Thyroid gland (tissue), 4 donors: ENCODE measurements at regions not wholly inside any gene's neighbourhood (a gene's known extent, or its start where the extent isn't known, plus 50 kb on each side); places are given as distances from the start of the nearest gene placed in this dataset.

Experiments
- POLR2A ChIP-seq, 2 donors: fragments of 450-650 bp; IDR thresholded peaks; one replicate each; pipeline ENCODE4 v1.6.1; 2017; ENCODE audit warnings: antibody characterized with exemption in 2 of 2, mild to moderate bottlenecking in 2 of 2, moderate library complexity in 1 of 2
- TF ChIP-seq, protein P1 (sequence below), 6 experiments: fragments of 200-600 bp in 3 of 6; fragments of 450-650 bp in 3 of 6; sonication (generic) in 3 of 6; IDR thresholded peaks; one replicate each; pipeline ENCODE4 v1.5.1; 2016 to 2019; ENCODE audit warnings: antibody characterized with exemption in 6 of 6, mild to moderate bottlenecking in 2 of 6, inconsistent platforms in 1 of 6, moderate library complexity in 1 of 6

GRCh38 chr6:1499777-1500176 is 109.9 kb upstream of the FOXC1 start:
- TF ChIP-seq, protein P1, sequence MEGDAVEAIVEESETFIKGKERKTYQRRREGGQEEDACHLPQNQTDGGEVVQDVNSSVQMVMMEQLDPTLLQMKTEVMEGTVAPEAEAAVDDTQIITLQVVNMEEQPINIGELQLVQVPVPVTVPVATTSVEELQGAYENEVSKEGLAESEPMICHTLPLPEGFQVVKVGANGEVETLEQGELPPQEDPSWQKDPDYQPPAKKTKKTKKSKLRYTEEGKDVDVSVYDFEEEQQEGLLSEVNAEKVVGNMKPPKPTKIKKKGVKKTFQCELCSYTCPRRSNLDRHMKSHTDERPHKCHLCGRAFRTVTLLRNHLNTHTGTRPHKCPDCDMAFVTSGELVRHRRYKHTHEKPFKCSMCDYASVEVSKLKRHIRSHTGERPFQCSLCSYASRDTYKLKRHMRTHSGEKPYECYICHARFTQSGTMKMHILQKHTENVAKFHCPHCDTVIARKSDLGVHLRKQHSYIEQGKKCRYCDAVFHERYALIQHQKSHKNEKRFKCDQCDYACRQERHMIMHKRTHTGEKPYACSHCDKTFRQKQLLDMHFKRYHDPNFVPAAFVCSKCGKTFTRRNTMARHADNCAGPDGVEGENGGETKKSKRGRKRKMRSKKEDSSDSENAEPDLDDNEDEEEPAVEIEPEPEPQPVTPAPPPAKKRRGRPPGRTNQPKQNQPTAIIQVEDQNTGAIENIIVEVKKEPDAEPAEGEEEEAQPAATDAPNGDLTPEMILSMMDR (IDR thresholded peaks at IDR 0.05) = no peak
- TF ChIP-seq POLR2A (IDR thresholded peaks at IDR 0.05) = no peak
